GM23248 (cell line): ENCODE measurements at regions not wholly inside any gene's neighbourhood (a gene's known extent, or its start where the extent isn't known, plus 50 kb on each side); places are given as distances from the start of the nearest gene placed in this dataset.

Experiments used
- EZH2 ChIP-seq: fragments of 200-600 bp; sonication (generic); IDR thresholded peaks from 2 replicates; pipeline ENCODE4 v1.6.1; 2018; ENCODE audit warnings: antibody characterized with exemption, mild to moderate bottlenecking; ENCODE audit not compliant: insufficient read depth, poor library complexity, severe bottlenecking
- EZH2phosphoT487 ChIP-seq: fragments of 200-600 bp; sonication (generic); IDR thresholded peaks from 2 replicates; pipeline ENCODE4 v1.6.1; 2018; ENCODE audit warnings: antibody characterized with exemption, moderate library complexity, mild to moderate bottlenecking, low read depth; ENCODE audit not compliant: insufficient read depth

DNA sequence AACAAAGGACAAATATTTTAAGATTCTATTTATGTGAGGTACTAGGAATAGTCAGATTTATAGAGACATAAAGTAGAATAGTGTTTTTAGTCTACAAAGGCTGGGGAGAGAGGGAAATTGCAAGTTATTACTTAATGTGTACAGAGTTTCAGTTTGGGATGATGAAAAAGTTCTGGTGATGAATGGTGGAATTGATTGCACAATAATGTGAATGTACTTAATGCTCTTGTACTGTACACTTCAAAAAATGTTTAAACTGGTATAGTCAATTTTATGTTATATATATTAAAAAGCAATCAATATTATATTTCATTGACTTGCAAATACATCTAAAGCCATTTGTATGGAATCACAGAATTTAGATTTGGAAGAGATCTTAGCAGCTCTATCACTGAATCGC lies 213.4 kb downstream of the PPP1R3A start:
- TF ChIP-seq EZH2 (no peak), EZH2phosphoT487 (no peak)
